HG02798 (cell line): ENCODE measurements at regions not wholly inside any gene's neighbourhood (a gene's known extent, or its start where the extent isn't known, plus 50 kb on each side); places are given as distances from the start of the nearest gene placed in this dataset.
"Not testable (repeated sequence)": the region's sequence is repeated elsewhere in the genome, so short reads cannot be mapped to it uniquely, and the experiment has no call there.

Experiments used
- ATAC-seq: cut with Tn5 transposase; IDR thresholded peaks from one replicate; pipeline ENCODE4 v1.9.1; 2021; ENCODE audit warnings: mild to moderate bottlenecking; ENCODE audit not compliant: unreplicated experiment, poor library complexity

- ATAC-seq = no peak
Measured at GRCh38 chr4:151459375-151459774, 50.4 kb downstream of the FHIP1A start.

- ATAC-seq = no peak
Measured at GRCh38 chr4:151460434-151460833, 51.5 kb downstream of the FHIP1A start.

- no peak for ATAC-seq
Measured at GRCh38 chr4:151462554-151462953, 53.6 kb downstream of the FHIP1A start.

- ATAC-seq = no peak
Measured at GRCh38 chr4:151468715-151469696, 60.0 kb downstream of the FHIP1A start.

GRCh38 chr4:151469970-151470369 lies 61.0 kb downstream of the FHIP1A start:
- ATAC-seq = no peak

- no peak for ATAC-seq
Measured at GRCh38 chr4:151471728-151472127, 62.8 kb downstream of the FHIP1A start.

- no peak for ATAC-seq
Measured at GRCh38 chr4:151472297-151472696, 63.3 kb downstream of the FHIP1A start.

- no peak for ATAC-seq
Measured at GRCh38 chr4:151472711-151473110, 63.7 kb downstream of the FHIP1A start.

GRCh38 chr4:151473521-151474097 lies 64.6 kb downstream of the FHIP1A start:
- ATAC-seq = no peak

- ATAC-seq = no peak
Measured at GRCh38 chr4:151475035-151475714, 66.2 kb downstream of the FHIP1A start.

GRCh38 chr4:151481813-151482212 lies 72.8 kb downstream of the FHIP1A start:
- no peak for ATAC-seq

- ATAC-seq = no peak
Measured at GRCh38 chr4:151484396-151485102, 75.6 kb downstream of the FHIP1A start.

GRCh38 chr4:151485541-151486131 lies 76.7 kb downstream of the FHIP1A start:
- ATAC-seq = no peak

- no peak for ATAC-seq
Measured at GRCh38 chr4:151486168-151486567, 77.2 kb downstream of the FHIP1A start.

- no peak for ATAC-seq
Measured at GRCh38 chr4:151488968-151489367, 80.0 kb downstream of the FHIP1A start.

- ATAC-seq = no peak
Measured at GRCh38 chr4:151489462-151490203, 80.7 kb downstream of the FHIP1A start.

GRCh38 chr4:151495612-151496011 lies 86.6 kb downstream of the FHIP1A start:
- ATAC-seq = not testable (repeated sequence)

- ATAC-seq = not testable (repeated sequence)
Measured at GRCh38 chr4:151511548-151511947, 102.6 kb downstream of the FHIP1A start.

- ATAC-seq = no peak
Measured at GRCh38 chr4:151517896-151518295, 108.9 kb downstream of the FHIP1A start.
